HG02981 (cell line): ENCODE measurements at regions not wholly inside any gene's neighbourhood (a gene's known extent, or its start where the extent isn't known, plus 50 kb on each side); places are given as distances from the start of the nearest gene placed in this dataset.
A peak's percentile ranks its signal among the peaks of the same experiment; 100 is the strongest.

Source experiments
- ATAC-seq: cut with Tn5 transposase; IDR thresholded peaks from one replicate; pipeline ENCODE4 v1.9.1; 2021; ENCODE audit warnings: mild to moderate bottlenecking, moderate library complexity; ENCODE audit not compliant: unreplicated experiment

- no peak for ATAC-seq
Measured at GRCh38 chr12:97267594-97268202, 194.9 kb upstream of the RMST start.

GRCh38 chr12:97272471-97272870 is 190.1 kb upstream of the RMST start:
- no peak for ATAC-seq

- ATAC-seq, result no peak
Measured at GRCh38 chr12:97274386-97274785, 188.2 kb upstream of the RMST start.

GRCh38 chr12:97275256-97275655 is 187.3 kb upstream of the RMST start:
- ATAC-seq, result no peak

GRCh38 chr12:97275728-97276590 is 186.6 kb upstream of the RMST start:
- ATAC-seq, result no peak

- no peak for ATAC-seq
Measured at GRCh38 chr12:97276661-97277429, 185.8 kb upstream of the RMST start.

- no peak for ATAC-seq
Measured at GRCh38 chr12:97283297-97283696, 179.3 kb upstream of the RMST start.

- no peak for ATAC-seq
Measured at GRCh38 chr12:97288531-97288930, 174.1 kb upstream of the RMST start.

- ATAC-seq, result no peak
Measured at GRCh38 chr12:97292588-97292987, 170.0 kb upstream of the RMST start.

- no peak for ATAC-seq
Measured at GRCh38 chr12:97293541-97293940, 169.1 kb upstream of the RMST start.

- no peak for ATAC-seq
Measured at GRCh38 chr12:97299847-97300246, 162.8 kb upstream of the RMST start.

- no peak for ATAC-seq
Measured at GRCh38 chr12:97300431-97300830, 162.2 kb upstream of the RMST start.

GRCh38 chr12:97300891-97301290 is 161.7 kb upstream of the RMST start:
- no peak for ATAC-seq

- ATAC-seq, result no peak
Measured at GRCh38 chr12:97301576-97301975, 161.0 kb upstream of the RMST start.

GRCh38 chr12:97305651-97306050 is 157.0 kb upstream of the RMST start:
- ATAC-seq, result no peak

- ATAC-seq, result peak; percentile 78
Measured at GRCh38 chr12:97306147-97306546, 156.5 kb upstream of the RMST start.

GRCh38 chr12:97308576-97309198 is 153.9 kb upstream of the RMST start:
- no peak for ATAC-seq

- no peak for ATAC-seq
Measured at GRCh38 chr12:97309921-97310320, 152.7 kb upstream of the RMST start.

GRCh38 chr12:97312570-97313135 is 150.0 kb upstream of the RMST start:
- ATAC-seq, result no peak

GRCh38 chr12:97313471-97314190 is 149.0 kb upstream of the RMST start:
- no peak for ATAC-seq
